HG03469 (cell line): ENCODE measurements at regions not wholly inside any gene's neighbourhood (a gene's known extent, or its start where the extent isn't known, plus 50 kb on each side); places are given as distances from the start of the nearest gene placed in this dataset.

Experiments used
- ATAC-seq: cut with Tn5 transposase; IDR thresholded peaks from one replicate; pipeline ENCODE4 v1.9.1; 2021; ENCODE audit warnings: mild to moderate bottlenecking, moderate library complexity, moderate number of reproducible peaks; ENCODE audit not compliant: unreplicated experiment

DNA sequence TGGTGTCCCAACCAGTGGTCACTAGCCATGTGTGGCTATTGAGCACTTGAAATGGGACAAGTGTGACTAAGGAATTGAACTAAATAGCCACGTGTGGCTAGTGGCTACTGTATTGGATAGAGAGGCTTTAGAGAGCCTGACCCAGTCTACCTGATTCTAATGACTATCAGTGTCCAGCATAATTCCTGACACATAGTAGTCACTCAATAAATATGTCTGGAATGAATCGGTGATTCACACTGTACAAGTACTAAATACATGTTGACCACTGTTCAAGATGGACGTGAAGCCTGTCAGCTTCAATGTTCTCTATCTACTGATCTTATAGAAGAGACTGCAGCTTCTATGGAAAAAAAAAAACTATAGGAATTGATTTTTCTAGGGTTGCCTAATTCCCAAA is 57.7 kb upstream of the MAST4 start:
- ATAC-seq = no peak

DNA sequence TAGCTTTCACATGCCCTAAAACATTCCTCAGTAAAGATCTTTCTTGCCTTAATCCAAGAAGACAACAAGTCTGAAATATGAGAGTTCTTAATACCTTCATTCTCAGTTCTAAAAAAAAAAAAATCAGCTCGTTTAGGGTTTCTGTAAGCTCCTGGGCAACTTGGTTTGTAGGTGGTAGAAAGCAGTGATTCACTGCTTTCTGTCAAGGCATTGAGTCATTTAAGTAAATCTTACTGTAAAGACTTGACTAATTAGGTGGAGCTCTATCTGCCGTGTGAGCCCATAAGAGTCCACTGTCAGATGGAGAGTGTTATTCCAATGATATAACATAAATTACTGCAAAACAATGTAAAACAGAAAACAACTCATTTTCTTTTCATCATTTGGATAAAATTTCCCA is 56.1 kb upstream of the MAST4 start:
- no peak for ATAC-seq

DNA sequence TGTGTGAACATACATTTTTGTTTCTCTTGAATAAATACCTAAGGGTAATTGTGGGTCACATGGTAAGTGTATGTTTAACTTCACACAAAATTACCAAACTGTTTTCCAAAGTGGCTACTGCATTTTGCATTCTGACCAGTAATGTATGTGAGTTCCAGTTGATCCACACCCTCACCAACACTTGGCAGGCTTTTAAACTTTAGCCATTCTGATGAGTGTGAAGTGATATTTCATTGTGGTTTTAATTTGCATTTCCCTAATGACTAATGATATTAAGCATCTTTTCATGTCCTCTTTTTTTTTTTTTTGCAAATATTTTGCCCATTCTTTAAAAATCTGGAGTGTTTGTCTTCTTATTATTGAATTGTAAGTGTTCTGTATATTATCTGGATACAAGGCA is 53.5 kb upstream of the MAST4 start:
- ATAC-seq = no peak
